NOMO-1 treated with DMSO at 0.1 percent for 48 hours (cell line): ENCODE measurements at regions not wholly inside any gene's neighbourhood (a gene's known extent, or its start where the extent isn't known, plus 50 kb on each side); places are given as distances from the start of the nearest gene placed in this dataset.
"Not testable (repeated sequence)": the region's sequence is repeated elsewhere in the genome, so short reads cannot be mapped to it uniquely, and the experiment has no call there.

Experiments
- DNase-seq: peaks from one replicate; lab custom pipeline; 2025; ENCODE audit not compliant: unreplicated experiment; lab: John Stamatoyannopoulos, UW

DNA sequence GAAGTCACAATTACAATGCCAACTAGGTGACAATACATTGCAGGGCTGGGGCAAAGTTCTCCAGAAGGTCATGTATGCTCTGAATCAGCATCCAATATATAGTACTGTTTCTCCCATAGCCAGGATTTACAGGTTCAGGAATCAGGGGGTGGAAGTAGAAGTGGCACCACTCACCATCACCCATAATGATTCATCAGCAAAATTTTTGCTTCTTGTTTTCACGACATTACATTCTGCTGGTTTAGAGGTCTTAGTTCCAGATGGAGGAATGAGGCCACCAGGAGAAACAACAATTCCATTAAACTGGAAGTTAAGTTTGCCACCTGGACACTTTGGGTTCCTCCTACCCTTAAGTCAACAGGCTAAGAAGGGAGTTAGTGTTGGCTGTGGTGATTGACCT is 505.9 kb downstream of the SLC6A15 start:
- not testable (repeated sequence) for DNase-seq

DNA sequence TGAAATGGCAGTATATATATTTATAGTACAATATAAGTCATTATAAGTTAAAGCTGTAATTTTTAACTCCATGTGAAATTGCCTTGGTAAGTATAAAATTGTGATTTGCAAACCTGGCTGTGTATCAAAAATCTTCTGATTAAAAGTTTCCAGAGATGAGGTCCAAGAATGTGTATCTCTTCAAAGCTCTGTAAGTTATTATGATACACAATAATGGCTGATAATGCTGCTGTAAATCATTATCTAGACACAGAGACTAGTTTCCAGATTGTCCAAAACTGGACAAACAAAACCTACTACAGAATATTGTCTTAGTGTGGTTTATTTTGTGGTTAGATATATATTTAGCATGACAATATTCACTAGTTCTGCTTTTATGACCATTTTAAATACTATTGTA is 514.8 kb downstream of the SLC6A15 start:
- DNase-seq: no peak

DNA sequence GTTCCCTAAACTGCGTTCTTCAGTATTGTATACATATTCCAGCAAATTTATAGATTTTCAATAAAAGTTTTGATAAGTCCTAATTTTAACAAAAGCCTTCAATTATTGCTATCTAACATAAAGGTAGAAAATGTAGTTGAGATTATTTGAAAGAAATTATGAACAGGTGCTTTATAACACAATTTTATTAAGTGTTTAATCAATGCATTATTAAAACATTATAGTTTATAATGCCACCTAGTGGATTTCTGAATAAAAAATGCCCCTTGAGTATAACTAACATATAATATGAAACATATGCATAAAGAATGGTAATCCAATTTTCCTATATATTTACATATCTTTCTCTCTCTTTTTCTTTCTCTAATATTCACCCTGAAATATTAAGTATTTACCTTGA is 515.3 kb downstream of the SLC6A15 start:
- DNase-seq: no peak

DNA sequence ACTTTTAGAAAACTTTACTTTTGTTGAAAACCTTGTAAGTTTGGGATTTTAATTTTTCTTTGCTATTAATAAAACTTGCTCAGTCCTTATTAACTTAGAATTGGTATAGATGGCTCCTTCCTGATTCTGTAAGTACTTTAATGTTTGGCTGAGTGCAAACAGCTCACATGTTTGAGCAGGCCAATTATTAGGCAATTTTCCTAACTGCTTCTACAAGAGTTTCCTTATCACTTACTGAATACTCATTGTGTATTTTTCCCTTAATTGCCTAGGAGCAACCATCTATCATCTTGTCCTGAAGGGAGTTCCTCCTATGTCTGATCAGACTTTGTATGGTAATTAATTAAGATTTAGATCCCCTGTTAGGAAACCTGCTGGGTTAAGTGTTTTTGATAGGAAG is 521.4 kb downstream of the SLC6A15 start:
- not testable (repeated sequence) for DNase-seq

DNA sequence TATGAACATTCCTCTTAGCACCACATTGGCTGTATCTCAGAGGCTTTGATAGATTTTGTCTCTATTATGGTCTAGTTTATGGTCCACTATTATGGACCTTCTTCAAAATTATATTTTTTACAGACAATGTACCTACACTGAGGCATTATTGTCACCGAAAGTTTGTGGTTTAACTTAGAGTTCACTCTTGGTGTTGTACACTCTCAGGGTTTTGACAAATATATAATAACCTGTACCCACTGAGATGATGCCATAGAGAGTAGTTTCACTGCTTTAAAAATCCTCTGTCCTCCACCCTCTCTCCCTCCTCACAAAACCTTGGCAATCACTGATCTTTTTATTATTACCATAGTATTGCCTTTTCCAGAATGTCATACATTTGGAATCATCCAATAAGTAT is 528.2 kb downstream of the SLC6A15 start:
- no peak for DNase-seq

DNA sequence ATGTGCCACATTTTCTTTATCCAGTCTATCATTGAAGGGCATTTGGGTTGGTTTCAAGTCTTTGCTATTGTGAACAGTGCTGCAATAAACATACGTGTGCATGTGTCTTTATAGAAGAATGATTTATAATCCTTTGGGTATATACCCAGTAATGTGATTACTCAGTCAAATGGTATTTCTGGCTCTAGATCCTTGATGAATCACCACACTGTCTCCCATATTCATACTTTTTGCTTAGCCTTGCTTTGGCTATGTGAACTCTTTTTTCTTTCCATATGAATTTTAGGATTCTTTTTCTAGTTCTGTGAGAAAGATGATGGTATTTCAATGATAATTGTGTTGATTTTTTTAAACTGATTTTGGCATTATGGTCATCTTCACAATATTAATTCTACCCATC is 530.1 kb downstream of the SLC6A15 start:
- DNase-seq: not testable (repeated sequence)

DNA sequence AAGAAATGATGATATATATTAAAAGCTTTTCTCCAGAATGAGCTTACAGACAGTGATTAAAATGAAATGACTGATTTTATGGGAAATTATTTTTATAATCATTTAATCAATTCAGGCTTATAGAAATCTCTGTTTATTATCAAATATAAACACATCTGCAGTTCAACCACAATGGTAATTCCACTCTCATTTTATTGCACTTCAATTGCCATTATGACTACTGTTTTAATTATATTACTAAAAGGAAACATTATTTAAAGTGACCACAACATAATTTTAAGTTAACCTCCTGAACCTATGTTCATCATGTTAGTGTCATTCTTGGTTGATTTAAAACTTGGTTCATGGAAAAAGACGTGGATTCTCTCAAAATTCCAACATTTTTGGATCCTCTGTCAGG is 536.3 kb downstream of the SLC6A15 start:
- no peak for DNase-seq

DNA sequence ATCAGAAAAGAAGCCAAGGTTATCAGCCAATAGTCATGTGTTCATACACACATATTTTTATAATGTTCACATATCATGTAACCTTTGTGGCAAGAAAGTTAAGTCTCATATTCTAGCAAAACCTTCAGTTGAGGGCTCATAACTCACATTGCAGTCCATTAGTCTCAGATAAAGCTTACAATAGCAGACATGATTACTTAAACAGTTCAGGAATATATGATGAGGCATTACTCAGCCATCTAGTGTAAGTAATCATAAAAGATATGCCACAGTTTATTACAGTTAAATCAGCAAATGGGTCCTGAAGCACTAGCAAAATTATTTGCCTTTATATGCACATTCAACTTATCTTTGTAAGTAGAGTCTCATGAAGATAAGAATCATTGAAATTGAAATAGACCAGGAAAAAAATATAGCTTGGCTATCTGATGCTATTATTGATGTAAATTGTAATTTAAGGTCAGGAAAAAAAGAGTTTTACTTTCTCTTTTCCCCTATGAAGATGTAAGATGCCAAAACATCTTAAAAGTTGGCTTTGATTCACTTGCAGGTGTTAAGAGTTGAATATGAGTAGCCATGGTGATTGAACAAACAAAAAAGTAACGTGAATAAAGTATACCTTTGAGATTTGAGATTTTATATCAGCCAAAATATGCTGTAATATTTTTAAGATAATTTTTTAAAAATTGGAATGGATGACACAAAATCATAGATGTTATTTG is 537.0 kb downstream of the SLC6A15 start:
- no peak for DNase-seq

DNA sequence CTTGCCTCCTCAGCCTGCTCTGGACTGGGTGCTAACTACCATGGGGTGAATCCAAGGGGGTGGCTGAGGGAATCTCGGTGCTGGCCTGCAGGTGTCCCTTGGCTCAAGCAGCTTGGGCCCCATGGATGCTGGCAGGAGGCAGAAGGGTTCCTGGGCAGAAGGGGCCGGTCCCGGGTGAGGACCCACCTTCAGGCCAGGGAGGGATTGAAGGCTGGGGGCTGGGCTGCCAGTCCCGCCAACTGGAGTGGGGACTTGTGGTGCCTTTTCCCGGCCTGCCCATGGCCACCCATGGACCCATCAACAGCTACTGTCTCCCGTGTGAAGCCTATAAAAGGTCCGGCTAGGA is 550.1 kb downstream of the SLC6A15 start:
- no peak for DNase-seq

DNA sequence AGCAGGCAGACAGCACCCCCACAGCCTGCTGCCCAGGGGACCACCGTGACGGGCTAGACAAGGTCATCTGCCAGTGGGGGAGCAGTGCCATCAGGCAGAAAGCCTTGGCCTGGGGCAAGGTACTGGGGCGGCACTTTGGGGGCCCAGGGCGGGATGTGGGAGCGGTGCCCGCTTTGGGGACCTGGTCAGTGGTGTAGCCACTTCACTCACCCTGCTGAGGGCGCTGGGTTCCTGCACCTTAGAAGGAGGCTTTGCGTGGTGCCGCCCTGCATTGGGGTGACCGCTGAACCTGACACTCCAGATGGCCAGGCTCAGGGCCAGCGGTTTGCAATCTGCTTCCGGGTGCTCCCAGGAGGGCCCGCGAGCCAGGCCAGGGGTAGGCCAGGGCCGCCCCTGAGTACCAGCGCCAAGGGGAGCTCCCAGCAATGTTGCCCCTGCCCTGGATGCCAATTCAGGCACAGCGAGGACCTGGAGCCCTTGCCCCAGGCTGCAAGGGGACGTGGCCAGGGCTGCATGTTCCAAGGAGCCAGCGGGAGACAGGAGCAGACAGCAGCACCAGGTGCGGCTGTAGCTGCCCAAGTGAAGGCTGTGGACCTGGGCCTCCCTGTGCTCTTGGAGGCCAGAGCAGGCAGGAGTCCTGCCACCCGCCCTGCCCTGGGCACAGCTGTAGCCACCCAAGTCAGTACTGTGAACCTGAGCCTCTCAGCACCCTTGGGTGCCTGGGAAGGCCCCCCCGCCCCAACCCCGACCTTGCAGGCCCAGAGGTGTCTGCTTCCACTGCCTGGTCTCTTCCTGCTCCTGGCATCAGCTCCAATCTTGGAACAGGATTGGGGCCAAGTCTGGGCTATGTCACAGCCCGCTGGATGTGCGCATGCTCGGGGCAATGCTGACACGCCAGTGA is 550.7 kb downstream of the SLC6A15 start:
- no peak for DNase-seq

DNA sequence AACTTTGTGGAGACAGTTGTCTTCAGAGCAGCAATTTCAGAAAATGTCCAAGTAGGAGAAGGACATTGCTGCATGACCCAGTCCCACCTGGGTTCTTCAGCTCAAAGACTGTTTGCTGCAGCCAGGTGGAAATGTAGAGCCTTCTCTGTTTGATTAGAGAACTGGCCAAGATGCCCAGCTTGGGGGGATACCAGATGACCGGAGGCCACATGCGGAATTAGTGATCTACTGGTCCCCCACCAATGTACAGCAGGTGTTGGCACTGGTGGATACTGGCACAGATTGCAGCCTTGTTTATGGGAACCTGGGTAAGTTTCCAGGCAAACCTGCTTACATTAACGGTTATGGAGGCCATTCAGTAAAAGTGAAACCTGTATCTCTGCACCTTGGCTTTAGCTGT is 555.3 kb downstream of the SLC6A15 start:
- DNase-seq: no peak

DNA sequence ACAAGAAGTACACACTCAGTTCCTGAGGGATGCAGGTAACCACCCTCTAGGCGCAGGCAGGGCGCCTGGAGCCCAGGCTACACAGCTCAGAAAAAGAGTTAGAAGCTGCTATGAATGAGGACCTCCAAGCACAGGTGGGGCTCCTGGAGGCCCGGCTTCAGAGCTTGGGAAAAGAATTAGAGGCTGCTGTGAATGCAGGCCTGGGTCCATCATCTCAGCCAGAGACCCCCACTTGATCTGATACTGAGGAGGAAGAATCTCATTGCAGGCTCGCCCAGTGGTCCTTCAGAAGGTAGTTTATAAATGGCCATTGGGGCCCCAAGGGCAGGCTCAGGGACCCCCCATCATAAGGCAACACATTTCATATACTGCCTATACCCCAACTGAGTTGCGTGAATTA is 556.4 kb downstream of the SLC6A15 start:
- no peak for DNase-seq

DNA sequence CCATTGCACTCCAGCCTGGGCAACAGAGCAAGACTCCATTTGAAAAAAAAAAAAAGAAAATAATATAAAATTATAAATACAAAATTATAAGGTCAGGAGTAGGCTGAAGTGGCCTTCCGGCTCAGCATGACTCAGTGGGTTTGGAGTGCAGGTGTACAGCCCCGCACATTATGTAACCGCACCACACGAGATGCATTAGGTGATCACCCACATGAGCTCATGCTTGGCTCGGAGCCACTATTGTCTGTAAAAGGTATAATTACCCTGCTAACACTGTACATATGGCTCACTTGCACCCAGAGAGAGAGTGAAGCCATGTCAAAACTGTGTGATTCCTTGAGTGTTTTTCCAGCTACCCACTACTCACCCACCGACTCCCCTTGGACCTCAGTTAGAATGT is 557.0 kb downstream of the SLC6A15 start:
- DNase-seq: no peak

DNA sequence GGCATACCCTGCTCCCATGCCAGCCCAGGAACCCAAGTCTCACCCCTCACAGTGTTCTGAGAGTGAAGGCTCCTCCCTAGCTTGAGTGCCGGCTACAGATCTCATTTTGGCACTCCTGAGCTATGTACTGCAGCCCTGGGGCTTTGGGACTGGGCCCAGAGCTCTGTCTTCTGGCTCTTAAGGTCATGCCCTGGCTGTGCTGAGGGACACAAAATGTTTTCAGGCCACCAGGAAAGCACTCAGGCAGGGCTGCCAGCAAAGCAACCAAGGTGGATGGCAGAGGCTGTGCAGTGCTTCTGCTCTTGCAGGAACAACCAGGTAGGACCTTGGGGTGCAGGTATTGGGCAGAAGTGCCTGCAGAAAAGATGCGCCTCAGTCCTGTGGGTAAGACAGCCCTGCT is 564.0 kb downstream of the SLC6A15 start:
- DNase-seq: no peak

DNA sequence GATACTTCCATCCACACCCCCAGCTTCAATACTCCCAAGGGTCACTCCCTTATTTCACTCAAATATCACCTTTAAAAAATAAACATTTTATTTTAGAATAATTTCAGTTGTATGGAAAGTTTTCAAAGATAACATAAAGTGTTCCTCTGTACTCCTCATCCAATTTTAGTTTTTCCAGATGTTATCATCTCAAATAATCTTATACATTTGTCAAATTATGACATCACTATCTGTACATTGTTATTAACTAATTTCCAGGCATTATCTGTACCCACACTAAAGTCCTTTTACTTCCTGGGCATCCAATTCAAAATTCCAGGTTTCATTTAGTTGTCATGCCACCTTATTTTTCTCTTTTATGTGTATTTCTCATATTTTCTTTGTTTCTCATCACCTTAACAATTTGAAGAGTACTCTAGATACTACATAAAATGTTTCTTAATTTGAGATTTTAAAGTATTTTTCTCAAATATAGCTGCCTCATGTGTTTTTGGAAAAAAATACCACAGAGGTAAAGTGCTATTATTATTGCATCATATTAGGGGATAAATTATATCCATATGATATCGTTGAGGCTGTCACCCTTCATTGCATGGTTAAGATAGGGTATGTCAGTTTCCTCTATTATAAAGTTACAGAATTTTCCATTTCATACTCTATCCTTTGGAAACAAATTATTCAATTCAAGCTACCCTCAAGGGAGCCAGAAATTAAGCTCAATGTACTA is 571.0 kb downstream of the SLC6A15 start:
- no peak for DNase-seq

DNA sequence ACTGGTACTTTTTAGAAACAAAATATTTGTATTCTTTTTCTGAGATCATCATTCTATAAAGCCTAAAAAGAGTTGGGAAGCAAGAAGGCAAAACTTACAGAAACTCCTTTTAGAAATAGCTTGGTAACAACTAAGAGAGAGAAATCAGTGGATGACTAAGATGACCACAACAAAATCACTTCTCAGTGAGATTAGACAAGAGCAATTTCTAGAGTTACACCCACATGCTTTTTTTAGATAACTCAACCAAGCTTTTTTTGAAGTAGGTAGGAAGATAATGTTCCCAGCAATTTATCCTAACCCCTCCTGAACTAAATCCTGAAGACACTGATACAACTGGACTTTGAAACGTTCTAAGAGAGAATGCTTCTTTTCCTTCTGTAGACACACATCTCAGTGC is 576.4 kb downstream of the SLC6A15 start:
- DNase-seq: no peak

DNA sequence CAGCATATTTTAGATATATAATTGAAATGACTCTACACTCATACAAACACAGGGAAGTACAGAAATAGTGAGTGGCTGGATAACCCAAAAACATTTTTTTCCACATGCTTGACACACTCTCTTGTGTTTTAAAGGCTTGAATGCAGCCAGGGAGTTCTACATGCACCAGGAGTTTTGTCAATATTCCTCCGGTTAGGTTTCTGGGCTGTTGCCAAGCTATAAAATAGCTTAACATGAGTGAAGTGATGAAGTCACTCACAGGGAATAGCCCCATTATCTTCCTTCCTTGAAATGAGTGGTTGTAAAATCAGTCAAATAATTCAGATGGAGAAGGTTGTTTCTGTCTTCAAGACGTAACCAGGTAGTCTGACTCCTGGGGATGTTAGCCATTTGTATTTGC is 582.7 kb downstream of the SLC6A15 start:
- DNase-seq: no peak

DNA sequence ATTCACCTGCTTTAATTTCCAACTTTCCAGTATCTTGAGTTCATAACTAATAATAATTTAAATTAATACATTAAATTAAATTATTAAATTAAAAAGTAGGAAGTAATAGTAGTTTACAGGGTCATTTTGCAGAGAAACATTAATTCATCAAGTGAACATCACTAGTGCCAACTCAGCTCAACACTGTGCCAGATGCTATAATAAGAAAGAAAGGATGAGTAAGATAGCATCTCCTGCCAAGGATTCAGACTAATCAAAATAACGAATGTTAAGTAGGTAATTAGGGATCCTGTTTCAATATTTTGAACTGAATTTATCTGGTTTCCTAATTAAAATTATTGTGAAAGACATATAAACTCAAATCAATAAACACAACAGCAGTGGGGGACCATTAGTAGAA is 596.7 kb downstream of the SLC6A15 start:
- no peak for DNase-seq

DNA sequence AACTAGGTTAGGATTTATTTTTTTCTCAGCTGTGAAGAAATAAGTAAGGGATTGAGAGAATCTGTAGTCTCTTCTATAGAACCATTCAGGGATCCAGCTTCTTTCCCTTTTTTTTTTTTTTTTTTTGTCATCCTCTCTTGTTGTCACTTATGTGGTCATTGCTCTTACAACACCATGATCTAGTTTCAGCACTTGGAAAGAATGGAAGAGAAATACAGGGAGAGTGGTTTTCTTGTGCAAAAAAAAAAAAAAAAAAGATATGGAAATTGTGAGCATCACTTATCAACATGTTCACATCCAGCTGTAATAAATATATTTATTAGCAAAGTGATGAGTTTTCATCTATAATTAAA is 599.3 kb downstream of the SLC6A15 start:
- DNase-seq: no peak

DNA sequence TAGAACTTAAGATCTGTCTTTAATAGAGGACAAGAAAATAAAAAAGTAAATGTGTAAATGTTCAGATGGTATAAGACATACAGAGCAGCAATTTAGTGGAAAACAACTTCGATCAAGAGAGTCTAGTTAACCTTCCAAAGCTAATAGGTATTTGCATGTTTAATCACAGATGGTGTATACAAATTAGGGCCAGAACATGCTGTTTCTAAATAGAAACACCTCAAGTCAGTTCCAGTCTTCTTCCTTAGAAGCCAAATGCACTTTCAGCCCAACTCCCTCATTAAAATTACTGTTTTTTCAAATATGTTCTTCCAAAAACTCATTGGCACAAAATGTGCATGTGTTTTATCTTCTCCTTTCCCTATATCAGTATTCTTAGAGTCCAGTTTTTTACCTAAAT is 604.4 kb downstream of the SLC6A15 start:
- DNase-seq: no peak

DNA sequence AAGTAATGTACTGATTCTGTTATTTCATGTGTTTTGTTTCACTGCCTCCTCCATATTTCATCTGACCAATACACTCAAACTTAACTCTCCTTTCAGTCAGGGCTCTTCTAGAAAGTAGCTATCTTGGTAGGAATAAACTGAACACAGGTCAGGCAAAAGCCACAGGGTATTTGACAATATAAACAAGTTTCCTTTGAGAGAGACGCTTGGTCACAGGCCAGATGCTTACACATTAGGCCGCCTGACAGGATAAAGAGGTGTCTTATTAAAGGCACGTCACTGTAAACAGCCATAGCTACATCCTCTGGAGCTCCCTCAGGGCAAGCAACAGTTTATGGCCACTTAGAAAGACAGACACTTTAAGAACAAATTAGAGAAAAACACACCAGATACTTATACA is 607.5 kb downstream of the SLC6A15 start:
- no peak for DNase-seq

DNA sequence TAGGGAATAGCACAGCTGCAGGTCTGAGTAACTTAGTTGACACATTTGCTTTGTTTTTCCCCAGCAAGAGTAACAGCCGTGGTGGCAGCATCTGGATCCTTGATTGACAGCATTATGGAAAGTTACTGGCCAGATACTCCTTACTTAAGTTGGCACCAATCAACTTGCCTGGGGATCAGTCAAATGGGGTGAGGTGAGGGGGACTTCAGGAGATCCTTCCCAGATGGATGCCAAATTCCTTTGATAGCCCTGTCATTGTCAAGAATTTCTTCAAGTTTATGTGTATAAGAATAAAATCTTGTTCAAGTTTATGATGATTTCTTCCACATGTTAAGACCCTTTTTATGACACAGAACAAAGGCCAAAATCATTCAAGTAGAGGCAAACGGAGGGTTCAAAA is 618.4 kb downstream of the SLC6A15 start:
- no peak for DNase-seq
